IMR-90 (cell line): ENCODE measurements at regions not wholly inside any gene's neighbourhood (a gene's known extent, or its start where the extent isn't known, plus 50 kb on each side); places are given as distances from the start of the nearest gene placed in this dataset.

Experiments
- ATAC-seq: fragments of 200-7000 bp; cut with Tn5 transposase; 2 replicates; pipeline ENCODE4 v1.9.1; 2020; ENCODE audit warnings: low read depth, mild to moderate bottlenecking, moderate library complexity
- BruUV-seq: library from RNA; stranded (reverse); fragments of 400-500 nt; replicated peaks from 2 replicates; lab custom pipeline; 2021; lab: Mats Ljungman, UMichigan
- CTCF ChIA-PET: fragments of 300-600 bp; formaldehyde crosslinking; extraction: SDS; loops from one replicate; lab custom pipeline; 2021; ENCODE audit warnings: antibody characterized with exemption; lab: Yijun Ruan, JAX
- POLR2A ChIA-PET: fragments of 300-600 bp; sonication (Branson Sonifier 250); formaldehyde crosslinking; loops from one replicate; lab custom pipeline; 2022; ENCODE audit warnings: antibody characterized with exemption; ENCODE audit not compliant: unreplicated experiment; lab: Charles Lee
- DNase-seq: peaks from one replicate; pipeline ENCODE4 v3.0.0; 2013
- H2AFZ ChIP-seq: replicated peaks from 2 replicates; pipeline ENCODE3; 2013; ENCODE audit warnings: low read length, mild to moderate bottlenecking; ENCODE audit not compliant: poor library complexity
- H2AK5ac ChIP-seq: 2 replicates; pipeline ENCODE4 v1.6.1; 2013; ENCODE audit warnings: low read depth, low read length, inconsistent platforms
- H2AK9ac ChIP-seq: replicated peaks from 2 replicates; pipeline ENCODE3; 2013; ENCODE audit warnings: mild to moderate bottlenecking, low read depth, low read length, moderate library complexity; ENCODE audit not compliant: poor library complexity
- H2BK120ac ChIP-seq: 2 replicates; pipeline ENCODE4 v1.6.1; 2013; ENCODE audit warnings: low read depth, low read length, inconsistent platforms
- H2BK15ac ChIP-seq: 3 replicates; pipeline ENCODE4 v1.6.1; 2013; ENCODE audit warnings: low read depth, low read length, inconsistent platforms
- H2BK20ac ChIP-seq: 2 replicates; pipeline ENCODE4 v1.6.1; 2013; ENCODE audit warnings: low read depth, mild to moderate bottlenecking, inconsistent platforms, low read length, moderate library complexity
- H2BK5ac ChIP-seq: 2 replicates; pipeline ENCODE4 v1.6.1; 2013; ENCODE audit warnings: mild to moderate bottlenecking, low read depth, low read length, inconsistent platforms; ENCODE audit not compliant: poor library complexity, severe bottlenecking
- H3K14ac ChIP-seq: replicated peaks from 2 replicates; pipeline ENCODE4 v1.6.1; 2013; ENCODE audit warnings: low read depth, low read length, inconsistent platforms
- H3K18ac ChIP-seq: 2 replicates; pipeline ENCODE4 v1.6.1; 2013; ENCODE audit warnings: low read depth, low read length, control low read depth
- H3K23ac ChIP-seq: 2 replicates; pipeline ENCODE4 v1.6.1; 2013; ENCODE audit warnings: low read depth, low read length, inconsistent platforms
- H3K27ac ChIP-seq: 2 replicates; pipeline ENCODE4 v1.5.1; 2013; ENCODE audit warnings: mild to moderate bottlenecking, control low read depth, low read length; ENCODE audit not compliant: insufficient read depth
- H3K27me3 ChIP-seq: 2 replicates; pipeline ENCODE4 v1.6.1; 2013; ENCODE audit warnings: low read length; ENCODE audit not compliant: control insufficient read depth, insufficient read depth
- H3K36me3 ChIP-seq: 2 replicates; pipeline ENCODE4 v1.6.1; 2013; ENCODE audit warnings: low read length, mixed read lengths; ENCODE audit not compliant: control insufficient read depth, insufficient read depth
- H3K4ac ChIP-seq: 2 replicates; pipeline ENCODE4 v1.6.1; 2013; ENCODE audit warnings: low read depth, low read length, inconsistent platforms
- H3K4me1 ChIP-seq: 2 replicates; pipeline ENCODE4 v1.6.1; 2013; ENCODE audit warnings: low read length, mixed read lengths; ENCODE audit not compliant: control insufficient read depth, insufficient read depth
- H3K4me2 ChIP-seq: 2 replicates; pipeline ENCODE4 v1.6.1; 2013; ENCODE audit warnings: low read depth, mild to moderate bottlenecking, control low read depth, low read length, moderate library complexity
- H3K4me3 ChIP-seq: 2 replicates; pipeline ENCODE4 v1.5.1; 2013; ENCODE audit warnings: low read depth, mild to moderate bottlenecking, control low read depth, low read length, moderate library complexity; ENCODE audit not compliant: insufficient read depth
- H3K56ac ChIP-seq: 2 replicates; pipeline ENCODE4 v1.6.1; 2013; ENCODE audit warnings: low read length, inconsistent platforms; ENCODE audit not compliant: insufficient read depth; ENCODE audit errors: extremely low read depth
- H3K79me1 ChIP-seq, 2 experiments: 2 replicates each; pipeline ENCODE4 v1.6.1; 2013; ENCODE audit warnings: low read length in 2 of 2, inconsistent platforms in 1 of 2, low read depth in 1 of 2
- H3K9ac ChIP-seq: 2 replicates; pipeline ENCODE4 v1.6.1; 2013; ENCODE audit warnings: low read depth, low read length, control low read depth
- H3K9me1 ChIP-seq: 2 replicates; pipeline ENCODE4 v1.6.1; 2013; ENCODE audit warnings: low read length, inconsistent platforms; ENCODE audit not compliant: insufficient read depth
- H3K9me3 ChIP-seq: 2 replicates; pipeline ENCODE4 v1.6.1; 2013; ENCODE audit warnings: low read length; ENCODE audit not compliant: control insufficient read depth, insufficient read depth
- H4K20me1 ChIP-seq: 2 replicates; pipeline ENCODE4 v1.6.1; 2013; ENCODE audit warnings: low read length, inconsistent platforms; ENCODE audit not compliant: insufficient read depth
- H4K5ac ChIP-seq: 2 replicates; pipeline ENCODE4 v1.6.1; 2013; ENCODE audit warnings: mild to moderate bottlenecking, low read depth, low read length, control low read depth
- H4K8ac ChIP-seq, 2 experiments: 2 replicates each; pipeline ENCODE4 v1.6.1; 2013; ENCODE audit warnings: low read depth in 2 of 2, low read length in 2 of 2, control low read depth in 1 of 2, inconsistent platforms in 1 of 2
- H4K91ac ChIP-seq: 2 replicates; pipeline ENCODE4 v1.6.1; 2013; ENCODE audit warnings: low read depth, low read length, inconsistent platforms; ENCODE audit not compliant: insufficient read depth
- BHLHE40 ChIP-seq: fragments of 150-350 bp; IDR thresholded peaks from 2 replicates; pipeline ENCODE4 v1.6.1; 2016; ENCODE audit warnings: mild to moderate bottlenecking, low read depth, low read length
- CEBPB ChIP-seq: IDR thresholded peaks from 2 replicates; pipeline ENCODE4 v1.6.1; 2012; ENCODE audit warnings: low read depth, low read length, improper control_type of control experiment
- CHD1 ChIP-seq: IDR thresholded peaks from 2 replicates; pipeline ENCODE4 v1.6.1; 2012; ENCODE audit warnings: low read depth, low read length, improper control_type of control experiment
- ELK1 ChIP-seq: fragments of 150-350 bp; IDR thresholded peaks from 2 replicates; pipeline ENCODE4 v1.6.1; 2016; ENCODE audit warnings: low read depth, mild to moderate bottlenecking, low read length, moderate library complexity, borderline replicate concordance
- FOS ChIP-seq: fragments of 150-350 bp; IDR thresholded peaks from 2 replicates; pipeline ENCODE4 v1.6.1; 2016; ENCODE audit warnings: low read depth, low read length
- MAFK ChIP-seq: IDR thresholded peaks from 2 replicates; pipeline ENCODE4 v1.6.1; 2012; ENCODE audit warnings: low read depth, low read length, improper control_type of control experiment
- MAZ ChIP-seq: IDR thresholded peaks from 2 replicates; pipeline ENCODE4 v1.6.1; 2012; ENCODE audit warnings: low read depth, mild to moderate bottlenecking, low read length, improper control_type of control experiment, moderate library complexity, borderline replicate concordance
- MXI1 ChIP-seq: IDR thresholded peaks from 2 replicates; pipeline ENCODE4 v1.6.1; 2012; ENCODE audit warnings: low read depth, mild to moderate bottlenecking, low read length, moderate library complexity, borderline replicate concordance
- NFE2L2 ChIP-seq: fragments of 150-350 bp; IDR thresholded peaks from 2 replicates; pipeline ENCODE4 v1.6.1; 2016; ENCODE audit warnings: low read depth, mild to moderate bottlenecking, low read length
- POLR2A ChIP-seq: IDR thresholded peaks from 2 replicates; pipeline ENCODE4 v1.6.1; 2012; ENCODE audit warnings: mild to moderate bottlenecking, low read depth, low read length
- RAD21 ChIP-seq: IDR thresholded peaks from 2 replicates; pipeline ENCODE4 v1.6.1; 2012; ENCODE audit warnings: low read length, improper control_type of control experiment
- RCOR1 ChIP-seq: IDR thresholded peaks from 2 replicates; pipeline ENCODE4 v1.6.1; 2012; ENCODE audit warnings: mild to moderate bottlenecking, low read length, improper control_type of control experiment; ENCODE audit not compliant: insufficient replicate concordance
- RFX5 ChIP-seq: IDR thresholded peaks from 2 replicates; pipeline ENCODE4 v1.8.0; 2012; ENCODE audit warnings: low read depth, mild to moderate bottlenecking, low read length, moderate library complexity
- SMC3 ChIP-seq: fragments of 150-350 bp; IDR thresholded peaks from 2 replicates; pipeline ENCODE4 v1.6.1; 2016; ENCODE audit warnings: low read depth, mild to moderate bottlenecking, antibody characterized with exemption, low read length, moderate library complexity
- USF2 ChIP-seq: fragments of 150-350 bp; IDR thresholded peaks from 2 replicates; pipeline ENCODE4 v1.6.1; 2017; ENCODE audit warnings: mild to moderate bottlenecking, antibody characterized with exemption, low read length, low read depth
- WGBS, 2 experiments: methylation state at CpG; one replicate each; pipeline versions ENCODE4 v1.1.5 to v1.1.7; 2013; ENCODE audit warnings: missing lambda C conversion rate in 2 of 2; ENCODE audit not compliant: insufficient read length in 1 of 2; ENCODE audit errors: extremely low coverage in 2 of 2; 5-methylcytosine and 5-hydroxymethylcytosine counted together
- dilution Hi-C: fragments of 300-500 bp; cut with HindIII; formaldehyde crosslinking; loops from one replicate; pipeline ENCODE4 v1.14.3; 2018; ENCODE audit warnings: low sequenced_read_pairs; ENCODE audit not compliant: unreplicated experiment
- in situ Hi-C: fragments of 300-500 bp; cut with MboI; formaldehyde crosslinking; loops from 3 replicates; pipeline ENCODE4 v1.14.3; 2019; ENCODE audit warnings: low sequenced_read_pairs, inconsistent platforms, mixed read lengths
- intact Hi-C: fragments of 100-400 bp; cut with micrococcal nuclease; formaldehyde crosslinking; loops from 2 replicates; pipeline ENCODE4 v1.10.0; 2022
- TF ChIP-seq, protein P1 (sequence below): conservative IDR thresholded peaks from 2 replicates; pipeline ENCODE4 v1.5.1; 2012; ENCODE audit warnings: mild to moderate bottlenecking, low read depth, low read length, improper control_type of control experiment

DNA sequence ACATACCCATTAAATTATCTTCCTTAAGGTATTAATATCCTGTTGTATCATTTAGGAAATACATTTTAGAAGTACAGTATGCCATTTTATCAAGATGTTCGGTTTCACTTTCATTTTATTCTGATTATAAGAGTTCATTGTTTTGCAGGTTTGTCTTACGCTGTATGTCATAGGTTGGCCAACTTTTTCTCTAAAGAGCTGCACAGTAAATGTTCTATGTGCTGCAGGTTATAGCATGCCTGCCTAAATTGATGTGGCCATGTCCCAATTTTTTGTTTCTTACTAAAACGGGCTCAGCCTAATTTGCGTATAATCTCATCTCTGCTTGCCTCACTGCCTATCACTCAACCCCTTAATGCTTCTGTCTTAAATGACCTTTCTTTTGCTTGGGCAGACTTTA, 126.4 kb downstream of the USP22 start:
- no peak overlapping the region for H2AK9ac ChIP-seq
- H3K4me3 ChIP-seq: no peak overlapping the region
- CTCF ChIA-PET: no interaction called here
- H3K9me1 ChIP-seq: no peaks in the 10 kb centered on the region
- TF ChIP-seq USF2: no peak
- no peak for TF ChIP-seq RAD21
- TF ChIP-seq ELK1: no peak
- TF ChIP-seq CEBPB: no peak
- TF ChIP-seq, protein P1, sequence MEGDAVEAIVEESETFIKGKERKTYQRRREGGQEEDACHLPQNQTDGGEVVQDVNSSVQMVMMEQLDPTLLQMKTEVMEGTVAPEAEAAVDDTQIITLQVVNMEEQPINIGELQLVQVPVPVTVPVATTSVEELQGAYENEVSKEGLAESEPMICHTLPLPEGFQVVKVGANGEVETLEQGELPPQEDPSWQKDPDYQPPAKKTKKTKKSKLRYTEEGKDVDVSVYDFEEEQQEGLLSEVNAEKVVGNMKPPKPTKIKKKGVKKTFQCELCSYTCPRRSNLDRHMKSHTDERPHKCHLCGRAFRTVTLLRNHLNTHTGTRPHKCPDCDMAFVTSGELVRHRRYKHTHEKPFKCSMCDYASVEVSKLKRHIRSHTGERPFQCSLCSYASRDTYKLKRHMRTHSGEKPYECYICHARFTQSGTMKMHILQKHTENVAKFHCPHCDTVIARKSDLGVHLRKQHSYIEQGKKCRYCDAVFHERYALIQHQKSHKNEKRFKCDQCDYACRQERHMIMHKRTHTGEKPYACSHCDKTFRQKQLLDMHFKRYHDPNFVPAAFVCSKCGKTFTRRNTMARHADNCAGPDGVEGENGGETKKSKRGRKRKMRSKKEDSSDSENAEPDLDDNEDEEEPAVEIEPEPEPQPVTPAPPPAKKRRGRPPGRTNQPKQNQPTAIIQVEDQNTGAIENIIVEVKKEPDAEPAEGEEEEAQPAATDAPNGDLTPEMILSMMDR: no peak
- TF ChIP-seq RFX5: no peak
- TF ChIP-seq NFE2L2: no peak
- no peak for TF ChIP-seq BHLHE40
- TF ChIP-seq SMC3: no peak
- TF ChIP-seq RCOR1: no peak
- TF ChIP-seq MAZ: no peak
- no peak for TF ChIP-seq POLR2A
- no peak for TF ChIP-seq MXI1
- no peak for TF ChIP-seq MAFK
- no peak for TF ChIP-seq FOS
- no peak for TF ChIP-seq CHD1
- BruUV-seq: no TSS peak
- no peak overlapping the region for H2BK120ac ChIP-seq
- H3K4me1 ChIP-seq: peaks cover 2% of the 10 kb centered on the region
- H3K14ac ChIP-seq: no peak overlapping the region
- H3K9ac ChIP-seq: no peak overlapping the region
- H3K79me1 ChIP-seq: no peaks in the 10 kb centered on the region
- H3K56ac ChIP-seq: no peak overlapping the region
- no peak overlapping the region for H3K18ac ChIP-seq
- DNase-seq (no peak), ATAC-seq (no peak)
- no peak overlapping the region for H3K4ac ChIP-seq
- H4K8ac ChIP-seq: no peak overlapping the region
- no peak overlapping the region for H3K23ac ChIP-seq
- H2BK5ac ChIP-seq: no peak overlapping the region
- H4K91ac ChIP-seq: no peak overlapping the region
- no peak overlapping the region for H2AK5ac ChIP-seq
- no peaks in the 10 kb centered on the region for H3K36me3 ChIP-seq
- no peaks in the 10 kb centered on the region for H3K27me3 ChIP-seq
- H2AFZ ChIP-seq: peak overlapping the region; percentile 47
- peak overlapping the region; percentile 44 for H3K4me2 ChIP-seq
- dilution Hi-C loops (no loop called here), intact Hi-C loops (no loop called here), in situ Hi-C loops (no loop called here)
- 81% methylated on average over 2 of the region's 4 CpGs; no CpG with 5 or more reads in 1 of the 2 experiments for WGBS, 2 experiments
- no peak overlapping the region for H2BK15ac ChIP-seq
- peak overlapping the region; percentile 31; the same call in 1 of the 2 replicates for H4K5ac ChIP-seq
- H3K27ac ChIP-seq: no peak overlapping the region
- no peaks in the 10 kb centered on the region for H3K9me3 ChIP-seq
- POLR2A ChIA-PET: no interaction called here
- H4K20me1 ChIP-seq: no peaks in the 10 kb centered on the region
- H2BK20ac ChIP-seq: no peak overlapping the region
